GM20000 (cell line): ENCODE measurements at regions not wholly inside any gene's neighbourhood (a gene's known extent, or its start where the extent isn't known, plus 50 kb on each side); places are given as distances from the start of the nearest gene placed in this dataset.

ENCODE experiments used
- DNase-seq: peaks from one replicate; pipeline ENCODE4 v3.0.0; 2012; ENCODE audit warnings: low spot score
- TF ChIP-seq, protein P1 (sequence below): IDR thresholded peaks from 2 replicates; pipeline ENCODE4 v1.5.1; 2012; ENCODE audit warnings: mild to moderate bottlenecking, control low read depth; ENCODE audit errors: extremely low read depth, missing control alignments

DNA sequence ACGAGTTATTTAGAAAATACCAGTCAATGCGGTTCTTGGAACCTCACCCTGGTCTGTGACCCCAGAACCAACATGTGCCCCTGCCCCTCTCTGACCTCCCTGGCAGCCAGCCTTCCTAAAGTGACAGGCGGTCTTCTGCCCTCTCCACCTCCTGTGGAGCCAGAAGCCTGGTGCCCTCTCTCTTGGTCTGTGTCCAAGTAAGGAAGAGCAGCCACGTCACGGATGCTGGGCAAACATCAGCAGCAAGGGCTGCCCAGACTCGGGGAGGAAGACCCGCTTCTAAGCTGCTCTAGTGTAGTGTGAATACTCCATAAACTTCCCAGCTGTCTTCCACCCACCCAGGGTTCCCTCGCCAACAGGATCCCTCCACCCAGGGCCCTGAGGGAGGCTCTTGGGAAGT is 272.4 kb downstream of the BMP7 start:
- TF ChIP-seq, protein P1, sequence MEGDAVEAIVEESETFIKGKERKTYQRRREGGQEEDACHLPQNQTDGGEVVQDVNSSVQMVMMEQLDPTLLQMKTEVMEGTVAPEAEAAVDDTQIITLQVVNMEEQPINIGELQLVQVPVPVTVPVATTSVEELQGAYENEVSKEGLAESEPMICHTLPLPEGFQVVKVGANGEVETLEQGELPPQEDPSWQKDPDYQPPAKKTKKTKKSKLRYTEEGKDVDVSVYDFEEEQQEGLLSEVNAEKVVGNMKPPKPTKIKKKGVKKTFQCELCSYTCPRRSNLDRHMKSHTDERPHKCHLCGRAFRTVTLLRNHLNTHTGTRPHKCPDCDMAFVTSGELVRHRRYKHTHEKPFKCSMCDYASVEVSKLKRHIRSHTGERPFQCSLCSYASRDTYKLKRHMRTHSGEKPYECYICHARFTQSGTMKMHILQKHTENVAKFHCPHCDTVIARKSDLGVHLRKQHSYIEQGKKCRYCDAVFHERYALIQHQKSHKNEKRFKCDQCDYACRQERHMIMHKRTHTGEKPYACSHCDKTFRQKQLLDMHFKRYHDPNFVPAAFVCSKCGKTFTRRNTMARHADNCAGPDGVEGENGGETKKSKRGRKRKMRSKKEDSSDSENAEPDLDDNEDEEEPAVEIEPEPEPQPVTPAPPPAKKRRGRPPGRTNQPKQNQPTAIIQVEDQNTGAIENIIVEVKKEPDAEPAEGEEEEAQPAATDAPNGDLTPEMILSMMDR, result no peak
- no peak for DNase-seq

DNA sequence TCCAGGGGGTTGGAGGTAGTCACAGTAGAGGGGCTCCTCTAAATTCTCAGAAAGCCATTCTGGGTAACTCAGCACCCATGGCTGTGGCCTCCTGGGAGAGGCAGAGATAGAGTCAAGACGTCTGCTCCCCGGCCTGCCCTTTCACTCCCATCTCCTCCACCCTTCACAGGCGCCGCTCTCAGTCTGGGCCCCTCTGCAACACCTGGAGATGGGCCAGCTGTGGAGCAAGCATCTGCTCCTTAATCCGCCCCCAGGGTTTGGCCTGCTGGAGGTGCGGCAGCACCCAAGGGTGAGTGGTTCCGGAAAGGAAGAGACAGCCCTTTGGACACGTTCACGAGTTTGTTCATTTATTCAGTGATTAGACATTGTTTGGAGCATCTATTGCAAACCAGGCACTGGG is 271.3 kb downstream of the BMP7 start:
- TF ChIP-seq, protein P1, result no peak
- no peak for DNase-seq

DNA sequence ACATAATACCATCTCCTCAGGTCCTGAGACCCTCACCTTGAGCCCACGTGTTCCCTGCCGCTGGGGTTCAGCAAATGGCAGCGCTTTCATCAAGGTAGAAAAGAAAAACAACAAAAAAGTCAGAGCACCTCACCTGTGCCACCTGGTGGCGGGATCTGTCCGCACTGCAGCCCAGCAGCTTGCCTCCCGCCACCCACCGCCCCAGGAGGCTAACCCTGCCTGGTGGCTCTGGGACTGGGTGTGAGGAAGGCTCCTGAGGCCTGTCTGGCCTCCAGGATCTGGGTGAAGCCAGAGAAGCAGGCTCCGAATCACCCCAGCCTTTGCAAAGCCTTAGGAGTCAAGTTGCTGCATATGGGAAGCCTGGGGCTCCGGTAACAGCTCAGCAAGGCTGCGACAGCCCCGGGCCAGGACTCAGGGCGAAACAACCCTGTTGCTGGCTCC is 270.8 kb downstream of the BMP7 start:
- DNase-seq, result peak; percentile 37
- TF ChIP-seq, protein P1, result peak; percentile 23

DNA sequence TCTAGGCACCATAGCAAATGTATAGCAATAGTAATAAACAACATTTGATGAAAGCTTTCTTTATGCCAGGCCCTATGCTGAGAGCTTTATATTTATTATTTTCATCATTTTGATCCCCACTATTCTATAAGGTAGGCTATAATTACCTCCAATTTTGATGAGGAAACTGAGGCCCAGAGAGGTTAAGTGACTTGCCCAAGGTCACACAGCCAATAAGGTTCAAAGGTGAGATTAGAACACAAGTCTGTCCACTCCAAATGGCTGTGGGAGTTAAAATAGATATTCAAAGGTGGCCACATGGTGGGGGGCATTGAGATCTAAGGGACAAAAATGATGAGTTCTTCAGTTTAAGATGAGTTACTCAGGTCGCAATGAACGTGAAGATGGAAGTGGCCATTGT is 269.9 kb downstream of the BMP7 start:
- TF ChIP-seq, protein P1, result no peak
- no peak for DNase-seq

DNA sequence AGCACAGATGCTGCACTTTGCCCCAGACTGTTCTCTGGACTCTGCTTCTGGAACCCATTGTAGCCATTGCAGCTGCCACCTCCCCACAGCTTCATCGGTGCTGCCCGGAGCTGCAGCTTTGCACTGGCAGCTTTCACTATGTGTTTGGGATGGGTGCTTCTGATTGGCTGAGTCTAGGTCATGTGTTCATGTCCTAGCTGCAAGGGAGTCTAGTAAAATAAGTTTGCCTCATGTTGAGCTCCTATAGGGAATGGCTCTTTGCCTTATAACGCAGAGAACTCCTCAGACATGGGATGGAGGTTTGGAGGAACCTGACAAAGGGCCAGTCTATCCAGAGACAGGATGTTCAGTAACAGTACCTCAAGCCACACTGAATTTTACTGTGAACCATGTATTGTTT is 268.0 kb downstream of the BMP7 start:
- no peak for DNase-seq

DNA sequence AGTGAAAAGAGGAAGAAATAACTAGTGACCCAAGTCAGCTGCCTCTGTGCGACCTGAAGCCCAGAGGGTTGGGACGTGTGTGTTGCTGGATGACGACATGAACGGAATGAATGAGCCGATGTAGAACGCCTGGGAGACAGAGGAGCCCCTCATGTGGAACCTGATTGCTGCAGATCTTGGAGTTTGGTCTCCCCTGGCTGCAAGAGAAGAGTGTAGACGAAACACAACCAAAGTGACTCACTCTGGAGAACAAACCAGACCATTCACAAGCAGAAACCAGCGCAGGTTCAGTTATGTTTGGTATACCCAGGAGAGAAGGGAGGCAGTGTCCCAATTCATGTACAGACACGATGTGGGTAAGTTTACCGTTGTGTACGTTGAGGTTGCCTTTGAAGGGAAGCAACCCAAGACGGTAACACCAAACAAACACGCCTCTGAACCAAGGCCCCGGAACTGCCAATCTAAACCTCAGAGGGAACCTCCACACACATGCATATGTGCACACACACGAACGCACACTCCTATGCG is 265.9 kb downstream of the BMP7 start:
- TF ChIP-seq, protein P1, result no peak
- DNase-seq, result no peak

More for the DNA sequence above, 268.0 kb downstream of the BMP7 start:
- TF ChIP-seq, protein P1, result no peak

DNA sequence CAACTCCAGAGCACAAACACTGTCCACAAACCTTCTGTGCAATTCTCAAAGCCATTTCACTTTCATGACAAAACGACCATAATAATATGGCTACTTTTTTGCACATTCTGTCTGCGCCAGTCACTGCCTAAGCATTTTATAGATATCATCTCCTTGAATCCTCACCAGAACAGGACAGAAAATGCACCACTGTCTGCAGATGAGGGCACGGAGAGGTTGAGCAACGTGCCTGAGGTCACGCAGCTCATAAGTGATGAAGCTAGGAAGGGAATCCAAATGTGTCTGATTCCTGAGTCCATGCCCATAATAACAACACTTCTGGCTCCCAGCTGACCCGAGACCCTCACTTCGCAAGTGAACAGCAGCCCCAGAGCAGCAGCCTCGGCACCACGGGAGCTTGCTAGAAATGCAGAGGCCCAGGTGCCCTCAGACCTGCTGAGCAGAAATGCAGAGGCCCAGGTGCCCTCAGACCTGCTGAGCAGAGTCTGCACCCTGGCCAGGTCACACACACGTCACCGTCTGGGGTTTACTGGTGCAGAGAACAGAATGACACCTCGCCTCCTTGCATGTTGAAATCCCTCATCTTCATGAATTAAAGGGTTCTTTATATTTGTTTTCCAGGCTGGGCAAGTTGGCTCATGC is 265.2 kb downstream of the BMP7 start:
- TF ChIP-seq, protein P1, result no peak
- DNase-seq, result no peak
